Mucosa of descending colon (tissue), 3 donors: ENCODE measurements at regions not wholly inside any gene's neighbourhood (a gene's known extent, or its start where the extent isn't known, plus 50 kb on each side); places are given as distances from the start of the nearest gene placed in this dataset.

Experiments used
- ATAC-seq: fragments of 200-7000 bp; cut with Tn5 transposase; one replicate; pipeline ENCODE4 v1.9.1; 2020; ENCODE audit warnings: mild to moderate bottlenecking, moderate library complexity
- DNase-seq, 3 donors: peaks; one replicate each; pipeline ENCODE4 v3.0.0-alpha.2; 2020
- H3K36me3 ChIP-seq: fragments of 200-600 bp; one replicate; pipeline ENCODE4 v1.8.0; 2021; ENCODE audit warnings: low read depth, mild to moderate bottlenecking
- H3K4me1 ChIP-seq: fragments of 200-600 bp; one replicate; pipeline ENCODE4 v1.8.0; 2021; ENCODE audit warnings: low read depth, mild to moderate bottlenecking
- H3K4me3 ChIP-seq: fragments of 200-600 bp; one replicate; pipeline ENCODE4 v1.8.0; 2021; ENCODE audit warnings: mild to moderate bottlenecking
- H3K9me3 ChIP-seq: fragments of 200-600 bp; one replicate; pipeline ENCODE4 v1.8.0; 2021; ENCODE audit warnings: mild to moderate bottlenecking
- CTCF ChIP-seq: fragments of 200-600 bp; IDR thresholded peaks from one replicate; pipeline ENCODE4 v1.8.0; 2022; ENCODE audit warnings: antibody characterized with exemption, mild to moderate bottlenecking
- intact Hi-C, 2 donors: fragments of 100-400 bp; cut with DNase I in 1 of 2; cut with micrococcal nuclease in 1 of 2; formaldehyde crosslinking; loops; one replicate each; pipeline versions ENCODE4 v1.11.0 to v1.11.1; 2022; cut with DNase I, micrococcal nuclease
- donor health status: DM: no; HTN: no; CAD: no; lungs with moderate emphysema.
- donor health status: DM: no; HTN: no; CAD: no.
- donor health status: DM: no; HTN: yes; CAD: no.

- Histone ChIP-seq H3K36me3 (no peaks in the 10 kb centered on the region), H3K4me1 (no peaks in the 10 kb centered on the region), H3K9me3 (no peaks in the 10 kb centered on the region), H3K4me3 (no peak overlapping the region)
- intact Hi-C loops, result no loop called here
- DNase-seq (no peak), ATAC-seq (no peak)
- no peak for TF ChIP-seq CTCF
These were observed 115.8 kb upstream of the SERP2 start for GRCh38 chr13:44257796-44258195.

GRCh38 chr13:44259045-44260027, 114.3 kb upstream of the SERP2 start:
- no peak overlapping the region for H3K4me3 ChIP-seq
- no peaks in the 10 kb centered on the region for H3K36me3 ChIP-seq
- DNase-seq (peak in 1 of 3 donors; percentile 49), ATAC-seq (peak; percentile 79)
- no peaks in the 10 kb centered on the region for H3K4me1 ChIP-seq
- no peaks in the 10 kb centered on the region for H3K9me3 ChIP-seq
- no peak for TF ChIP-seq CTCF
- intact Hi-C loops, result no loop called here

GRCh38 chr13:44260336-44260735, 113.3 kb upstream of the SERP2 start:
- ATAC-seq (no peak), DNase-seq (no peak)
- intact Hi-C loops, result no loop called here
- no peak for TF ChIP-seq CTCF
- Histone ChIP-seq H3K9me3 (no peaks in the 10 kb centered on the region), H3K4me3 (no peak overlapping the region), H3K4me1 (no peaks in the 10 kb centered on the region), H3K36me3 (no peaks in the 10 kb centered on the region)

GRCh38 chr13:44263751-44264620, 109.6 kb upstream of the SERP2 start:
- no peaks in the 10 kb centered on the region for H3K9me3 ChIP-seq
- DNase-seq, result no peak
- intact Hi-C loops, result no loop called here
- no peak overlapping the region for H3K4me3 ChIP-seq
- H3K4me1 ChIP-seq, result no peaks in the 10 kb centered on the region
- no peak for TF ChIP-seq CTCF
- no peak for ATAC-seq
- no peaks in the 10 kb centered on the region for H3K36me3 ChIP-seq

DNA sequence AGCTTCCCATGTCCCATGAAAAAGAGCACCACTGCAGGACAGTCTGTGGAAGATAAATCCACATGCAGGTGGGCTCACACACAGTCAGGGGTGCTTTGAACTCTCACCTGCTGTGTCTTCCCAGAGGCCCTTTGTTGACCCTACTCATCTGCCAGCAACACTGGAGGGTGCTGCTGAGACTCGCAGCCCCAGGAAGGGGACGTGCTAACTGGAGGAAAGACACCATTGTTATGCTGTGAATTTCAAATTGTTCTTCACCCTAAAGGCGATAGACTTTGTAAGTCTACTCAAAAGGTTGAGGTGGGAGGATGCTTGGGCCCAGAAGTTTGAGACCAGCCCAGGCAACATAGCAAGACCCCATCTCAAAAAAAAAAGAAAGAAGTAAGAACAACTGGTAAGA, 107.3 kb upstream of the SERP2 start:
- intact Hi-C loops, result no loop called here
- DNase-seq (no peak), ATAC-seq (no peak)
- Histone ChIP-seq H3K4me1 (no peaks in the 10 kb centered on the region), H3K4me3 (no peak overlapping the region), H3K36me3 (no peaks in the 10 kb centered on the region), H3K9me3 (no peaks in the 10 kb centered on the region)
- no peak for TF ChIP-seq CTCF
